Esophagus squamous epithelium (tissue), 5 donors: ENCODE measurements at regions not wholly inside any gene's neighbourhood (a gene's known extent, or its start where the extent isn't known, plus 50 kb on each side); places are given as distances from the start of the nearest gene placed in this dataset.

ENCODE experiments used
- DNase-seq: peaks from one replicate; lab custom pipeline; 2025; lab: John Stamatoyannopoulos, UW
- H3K27ac ChIP-seq, 4 donors: fragments of 200-600 bp; sonication (generic); one replicate each; pipeline ENCODE4 v1.5.1; 2016 to 2019; ENCODE audit warnings: mild to moderate bottlenecking in 1 of 4
- H3K27me3 ChIP-seq, 4 donors: fragments of 200-600 bp; sonication (generic); 1 replicate in 3 of 4; 2 replicates in 1 of 4; pipeline versions ENCODE4 v1.5.1 to v1.6.0; 2017 to 2021; ENCODE audit warnings: antibody characterized with exemption in 1 of 4
- H3K36me3 ChIP-seq, 3 donors: fragments of 200-600 bp; sonication (generic); one replicate each; pipeline ENCODE4 v1.5.1; 2016 to 2019
- H3K4me1 ChIP-seq, 3 donors: fragments of 200-600 bp; sonication (generic); one replicate each; pipeline ENCODE4 v1.5.1; 2017 to 2019
- H3K4me3 ChIP-seq, 4 donors: fragments of 200-600 bp; sonication (generic); 1 replicate in 3 of 4; 2 replicates in 1 of 4; pipeline ENCODE4 v1.5.1; 2016 to 2019; ENCODE audit warnings: mild to moderate bottlenecking in 2 of 4, moderate library complexity in 1 of 4
- H3K9me3 ChIP-seq, 3 donors: fragments of 200-600 bp; sonication (generic); one replicate each; pipeline ENCODE4 v1.5.1; 2016 to 2019
- CTCF ChIP-seq, 6 experiments: fragments of 450-650 bp in 4 of 6; fragments of 200-600 bp in 2 of 6; sonication (generic) in 2 of 6; IDR thresholded peaks; one replicate each; pipeline ENCODE4 v1.5.1; 2016 to 2019; ENCODE audit warnings: antibody characterized with exemption in 6 of 6, mild to moderate bottlenecking in 4 of 6, moderate library complexity in 4 of 6
- POLR2A ChIP-seq, 4 donors: fragments of 450-650 bp; IDR thresholded peaks; one replicate each; pipeline ENCODE4 v1.6.1; 2017; ENCODE audit warnings: antibody characterized with exemption in 4 of 4, mild to moderate bottlenecking in 4 of 4, moderate library complexity in 3 of 4
- WGBS, 2 donors: methylation state at CpG; one replicate each; pipeline ENCODE4 v1.1.5; 2018; 5-methylcytosine and 5-hydroxymethylcytosine counted together
- intact Hi-C: fragments of 100-400 bp; cut with DNase I; formaldehyde crosslinking; loops from one replicate; pipeline ENCODE4 v1.15.0; 2022
- donor health status: DM: yes; HTN: yes; CAD: no.

DNA sequence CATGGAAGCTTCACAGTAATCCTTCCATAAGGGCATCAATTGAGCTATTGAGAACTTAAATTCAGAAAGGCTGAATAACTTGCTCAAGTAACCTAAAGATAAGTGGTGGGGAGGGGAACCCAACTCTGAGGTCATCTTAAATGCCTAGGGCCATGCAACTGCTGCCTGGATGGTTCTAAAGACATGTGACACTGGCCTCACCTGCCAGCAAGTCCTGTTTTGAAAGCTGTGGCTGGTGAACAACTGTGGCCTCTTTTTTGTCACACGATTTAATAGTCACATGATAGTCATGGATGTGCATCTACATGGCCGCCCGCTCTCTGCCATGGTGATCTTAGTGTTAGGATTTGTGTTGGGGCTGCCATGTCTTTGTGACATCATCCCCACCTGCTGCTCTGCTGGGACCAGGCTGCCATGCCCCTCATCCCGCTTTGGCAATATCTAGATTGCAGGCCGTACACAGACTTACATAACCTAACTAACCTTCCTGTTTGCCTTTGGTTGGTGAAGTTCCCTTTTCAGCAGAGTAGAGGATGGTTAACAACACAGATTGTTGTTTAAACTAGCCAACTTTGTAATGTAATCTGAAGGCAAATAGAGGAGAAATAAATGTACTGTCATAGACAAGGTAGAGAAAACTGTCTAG lies 177.9 kb upstream of the SH3BP4 start:
- H3K4me3 ChIP-seq, result no peak overlapping the region
- TF ChIP-seq CTCF (IDR thresholded peaks at IDR 0.05), result no peak
- no peak for TF ChIP-seq POLR2A (IDR thresholded peaks at IDR 0.05)
- no peaks in the 10 kb centered on the region for H3K36me3 ChIP-seq
- H3K27ac ChIP-seq, result no peak overlapping the region
- no peaks in the 10 kb centered on the region for H3K9me3 ChIP-seq
- DNase-seq, result no peak
- H3K27me3 ChIP-seq, result peaks cover 0 to 8% (median 0%) of the 10 kb centered on the region in 4 donors
- intact Hi-C loops, result no loop called here
- no peaks in the 10 kb centered on the region for H3K4me1 ChIP-seq
- 68% methylated on average over 4 to 5 of the region's 5 CpGs for WGBS, 2 donors

DNA sequence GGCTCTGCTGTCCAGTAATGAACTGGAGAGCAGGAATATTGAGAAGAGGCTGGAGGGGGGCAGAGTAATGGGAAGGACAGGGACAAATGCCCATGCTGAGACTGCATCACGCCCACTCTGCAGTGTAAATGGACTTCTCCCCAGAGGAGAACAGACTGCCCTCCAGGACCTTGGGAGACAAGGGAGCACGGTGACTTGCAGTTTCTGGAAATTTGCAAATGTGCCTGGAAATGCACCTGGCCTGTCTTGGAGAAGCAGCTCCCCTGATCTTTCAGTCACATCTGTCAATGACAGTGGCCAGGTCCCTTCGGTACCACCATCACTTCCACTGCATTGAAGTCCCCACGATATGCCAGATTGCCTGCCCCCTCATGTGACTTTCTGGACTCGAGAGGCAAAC lies 178.7 kb upstream of the SH3BP4 start:
- Histone ChIP-seq H3K4me1 (no peaks in the 10 kb centered on the region), H3K4me3 (no peak overlapping the region), H3K9me3 (no peaks in the 10 kb centered on the region), H3K36me3 (no peaks in the 10 kb centered on the region), H3K27ac (no peak overlapping the region), H3K27me3 (peaks cover 0 to 8% (median 0%) of the 10 kb centered on the region in 4 donors)
- 75 to 89% methylated on average over 5 of the region's 5 CpGs for WGBS, 2 donors
- TF ChIP-seq POLR2A (IDR thresholded peaks at IDR 0.05), result no peak
- TF ChIP-seq CTCF (IDR thresholded peaks at IDR 0.05), result no peak
- intact Hi-C loops, result no loop called here
- DNase-seq, result no peak

DNA sequence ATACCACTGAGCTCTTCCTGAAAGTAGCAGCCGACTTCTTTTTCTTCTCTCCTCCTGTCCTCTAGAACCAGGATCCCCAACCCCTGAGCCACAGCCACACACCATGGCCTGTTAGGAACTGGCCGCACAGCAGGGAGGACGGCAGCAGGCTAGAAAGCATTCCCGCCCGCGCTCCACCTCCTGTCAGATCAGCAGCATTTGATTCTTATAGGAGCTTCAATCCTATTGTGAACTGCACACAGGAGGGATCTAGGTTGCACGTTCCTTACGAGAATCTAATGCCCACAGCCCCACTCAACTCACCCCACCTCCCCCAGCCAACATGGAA lies 179.1 kb upstream of the SH3BP4 start:
- Histone ChIP-seq H3K36me3 (no peaks in the 10 kb centered on the region), H3K27ac (no peak overlapping the region), H3K4me1 (no peaks in the 10 kb centered on the region), H3K4me3 (no peak overlapping the region), H3K9me3 (no peaks in the 10 kb centered on the region), H3K27me3 (peaks cover 0 to 13% (median 0%) of the 10 kb centered on the region in 4 donors)
- intact Hi-C loops, result no loop called here
- TF ChIP-seq CTCF (IDR thresholded peaks at IDR 0.05) (no peak), POLR2A (IDR thresholded peaks at IDR 0.05) (no peak)
- 72 to 95% methylated on average over 2 to 7 of the region's 8 CpGs for WGBS, 2 donors
- DNase-seq, result no peak

DNA sequence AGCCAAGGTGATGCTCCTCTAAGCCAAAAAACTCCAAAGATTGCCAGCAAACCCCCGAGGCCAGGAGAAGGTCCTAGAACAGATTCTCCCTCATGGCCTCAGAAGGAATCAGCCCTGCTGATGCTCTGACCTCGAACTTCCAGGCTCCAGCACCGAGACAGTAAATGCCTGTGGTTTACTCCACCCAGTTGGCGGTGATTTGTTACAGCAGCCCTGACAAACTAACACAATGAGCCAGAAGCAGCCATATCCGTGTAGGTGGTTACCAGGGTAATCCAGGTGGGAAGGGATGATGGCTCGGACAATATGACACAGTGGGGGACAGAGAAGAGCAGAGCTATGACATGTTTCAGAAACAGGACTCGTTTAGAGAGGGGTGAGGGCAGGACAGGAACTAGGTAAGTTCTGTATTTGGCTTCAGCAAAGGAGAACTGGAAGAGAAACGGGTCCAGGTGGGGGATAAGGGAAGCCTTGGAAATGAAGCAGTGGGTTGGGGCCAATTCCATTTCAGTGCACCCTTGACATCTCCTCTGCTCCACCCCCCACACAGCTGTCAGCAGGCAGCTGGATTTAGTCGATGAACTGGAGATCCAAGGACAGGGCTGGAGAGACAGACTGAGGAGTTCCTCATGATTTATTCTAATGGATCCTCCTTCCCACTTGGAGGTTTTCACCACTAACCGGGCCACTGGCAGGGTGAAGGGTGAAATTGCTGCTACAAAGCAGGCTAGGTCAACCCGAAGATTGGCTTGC lies 179.7 kb upstream of the SH3BP4 start:
- H3K36me3 ChIP-seq, result no peaks in the 10 kb centered on the region
- no peaks in the 10 kb centered on the region for H3K9me3 ChIP-seq
- DNase-seq, result no peak
- H3K27me3 ChIP-seq, result peaks cover 0 to 18% (median 0%) of the 10 kb centered on the region in 4 donors
- H3K27ac ChIP-seq, result no peak overlapping the region
- no peaks in the 10 kb centered on the region for H3K4me1 ChIP-seq
- 53% methylated on average over 9 to 10 of the region's 11 CpGs for WGBS, 2 donors
- H3K4me3 ChIP-seq, result no peak overlapping the region
- intact Hi-C loops, result no loop called here
- no peak for TF ChIP-seq CTCF (IDR thresholded peaks at IDR 0.05)
- no peak for TF ChIP-seq POLR2A (IDR thresholded peaks at IDR 0.05)

DNA sequence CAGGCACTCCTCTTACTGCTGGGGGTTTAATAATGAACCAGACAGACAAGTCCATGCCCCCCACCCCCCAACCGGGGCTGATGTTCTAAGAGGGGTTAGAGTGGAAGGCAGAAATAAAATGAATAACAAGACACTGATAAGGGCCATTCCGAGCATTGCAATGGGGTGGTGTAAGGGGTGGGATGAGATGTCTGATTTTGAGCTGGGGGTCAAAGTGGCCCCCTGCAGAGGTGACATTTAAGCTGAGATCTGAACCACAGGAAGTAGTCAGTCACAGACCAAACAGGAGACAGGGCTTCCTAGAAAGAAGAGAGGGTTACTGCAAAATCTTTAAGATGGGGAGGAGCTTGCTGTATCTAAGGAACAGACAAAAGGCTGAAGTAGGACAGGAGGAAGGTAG lies 180.6 kb upstream of the SH3BP4 start:
- H3K27ac ChIP-seq, result no peak overlapping the region
- intact Hi-C loops, result no loop called here
- TF ChIP-seq POLR2A (IDR thresholded peaks at IDR 0.05), result no peak
- TF ChIP-seq CTCF (IDR thresholded peaks at IDR 0.05), result no peak

More for the DNA sequence above, 180.6 kb upstream of the SH3BP4 start:
- no peak for DNase-seq
- Histone ChIP-seq H3K36me3 (no peaks in the 10 kb centered on the region), H3K4me1 (no peaks in the 10 kb centered on the region), H3K27me3 (peaks cover 0 to 23% (median 0%) of the 10 kb centered on the region in 4 donors), H3K4me3 (no peak overlapping the region), H3K9me3 (no peaks in the 10 kb centered on the region)
- 68 to 85% methylated on average over 2 of the region's 2 CpGs for WGBS, 2 donors
